SK-N-SH (cell line): ENCODE measurements at regions not wholly inside any gene's neighbourhood (a gene's known extent, or its start where the extent isn't known, plus 50 kb on each side); places are given as distances from the start of the nearest gene placed in this dataset.

Experiments used
- CTCF ChIA-PET: fragments of 300-600, 350-600 bp; formaldehyde crosslinking; extraction: SDS; loops from one replicate; lab custom pipeline; 2021; lab: Yijun Ruan, JAX
- POLR2A ChIA-PET: fragments of 350-600 bp; sonication (Branson Sonifier 250); formaldehyde crosslinking; extraction: SDS; loops from one replicate; lab custom pipeline; 2020; ENCODE audit warnings: antibody characterized with exemption, inconsistent platforms; lab: Yijun Ruan, JAX
- DNase-seq: peaks from one replicate; pipeline ENCODE4 v3.0.0; 2012
- H2AFZ ChIP-seq: fragments of 200-600 bp; sonication (generic); 2 replicates; pipeline ENCODE4 v1.8.1; 2016; ENCODE audit warnings: antibody characterized with exemption, mild to moderate bottlenecking, low read depth
- H3F3A ChIP-seq: fragments of 200-600 bp; sonication (generic); replicated peaks from 2 replicates; pipeline ENCODE3; 2016; ENCODE audit warnings: antibody characterized with exemption, mild to moderate bottlenecking; ENCODE audit not compliant: insufficient read depth
- H3K27ac ChIP-seq, 2 experiments: fragments of 200-500 bp in 1 of 2; fragments of 200-600 bp in 1 of 2; sonication (Bioruptor generic) in 1 of 2; sonication (generic), shearing (Covaris generic) in 1 of 2; 2 replicates each; pipeline versions ENCODE4 v1.5.1 to v1.6.1; 2014 to 2016; ENCODE audit warnings: low read depth in 2 of 2, inconsistent platforms in 1 of 2, low read length in 1 of 2, mild to moderate bottlenecking in 1 of 2, mixed read lengths in 1 of 2
- H3K27me3 ChIP-seq: fragments of 200-600 bp; sonication (generic), shearing (Covaris generic); 2 replicates; pipeline ENCODE4 v1.6.1; 2016; ENCODE audit warnings: mixed run types; ENCODE audit not compliant: insufficient read depth
- H3K36me3 ChIP-seq, 2 experiments: fragments of 200-500 bp in 1 of 2; fragments of 200-600 bp in 1 of 2; sonication (Bioruptor generic) in 1 of 2; sonication (generic) in 1 of 2; replicated peaks in 1 of 2; 2 replicates each; pipeline versions ENCODE3 to v1.5.1; 2014 to 2016; ENCODE audit warnings: low read length in 1 of 2, mild to moderate bottlenecking in 1 of 2; ENCODE audit not compliant: insufficient read depth in 2 of 2, control insufficient read depth in 1 of 2
- H3K4me1 ChIP-seq, 2 experiments: fragments of 200-500 bp in 1 of 2; fragments of 200-600 bp in 1 of 2; sonication (Bioruptor generic) in 1 of 2; sonication (generic), shearing (Covaris generic) in 1 of 2; 2 replicates each; pipeline versions ENCODE4 v1.5.1 to v1.6.1; 2014 to 2016; ENCODE audit warnings: low read depth in 1 of 2, low read length in 1 of 2, mixed run types in 1 of 2; ENCODE audit not compliant: insufficient read depth in 2 of 2, control insufficient read depth in 1 of 2
- H3K4me2 ChIP-seq: fragments of 200-600 bp; sonication (generic), shearing (Covaris generic); 2 replicates; pipeline ENCODE4 v1.6.1; 2017; ENCODE audit warnings: mixed run types
- H3K4me3 ChIP-seq, 2 experiments: fragments of 200-500 bp in 1 of 2; fragments of 200-600 bp in 1 of 2; sonication (Bioruptor generic) in 1 of 2; sonication (generic), shearing (Covaris generic) in 1 of 2; 2 replicates each; pipeline versions ENCODE4 v1.5.1 to v1.8.1; 2014 to 2016; ENCODE audit warnings: low read depth in 2 of 2, inconsistent platforms in 1 of 2, low read length in 1 of 2, mild to moderate bottlenecking in 1 of 2, mixed read lengths in 1 of 2, moderate library complexity in 1 of 2
- H3K79me2 ChIP-seq: fragments of 200-600 bp; sonication (generic); 2 replicates; pipeline ENCODE4 v1.8.1; 2017; ENCODE audit warnings: mild to moderate bottlenecking; ENCODE audit not compliant: insufficient read depth
- H3K9ac ChIP-seq: fragments of 200-600 bp; sonication (generic); 2 replicates; pipeline ENCODE4 v1.6.1; 2017; ENCODE audit warnings: mixed run types
- H3K9me2 ChIP-seq: fragments of 200-600 bp; sonication (generic); 2 replicates; pipeline ENCODE4 v1.6.1; 2017; ENCODE audit warnings: mixed run types
- H3K9me3 ChIP-seq: fragments of 200-600 bp; sonication (generic); 2 replicates; pipeline ENCODE4 v1.6.1; 2017; ENCODE audit warnings: mixed run types, mild to moderate bottlenecking, moderate library complexity
- H4K20me1 ChIP-seq: fragments of 200-600 bp; sonication (generic); 2 replicates; pipeline ENCODE4 v1.6.1; 2017; ENCODE audit warnings: mild to moderate bottlenecking, mixed run types; ENCODE audit not compliant: insufficient read depth
- CHD2 ChIP-seq: fragments of 150-350 bp; IDR thresholded peaks from 2 replicates; pipeline ENCODE4 v1.6.1; 2018; ENCODE audit warnings: low read length; ENCODE audit not compliant: partially characterized antibody
- EP300 ChIP-seq, 2 experiments: IDR thresholded peaks; 2 replicates each; pipeline versions ENCODE4 v1.4.0 to v1.6.1; 2012; ENCODE audit warnings: borderline replicate concordance in 1 of 2, low read depth in 1 of 2, low read length in 1 of 2
- MXI1 ChIP-seq: IDR thresholded peaks from 2 replicates; pipeline ENCODE4 v1.6.1; 2012; ENCODE audit warnings: mild to moderate bottlenecking, low read depth, low read length, improper control_type of control experiment
- RAD21 ChIP-seq: IDR thresholded peaks from 2 replicates; pipeline ENCODE4 v1.6.1; 2012; ENCODE audit warnings: mild to moderate bottlenecking, low read length
- RXRA ChIP-seq: IDR thresholded peaks from 2 replicates; pipeline ENCODE4 v1.4.0; 2012; ENCODE audit warnings: low read depth, mild to moderate bottlenecking, borderline replicate concordance
- SIN3A ChIP-seq: IDR thresholded peaks from 2 replicates; pipeline ENCODE4 v1.6.1; 2012; ENCODE audit warnings: low read depth, mild to moderate bottlenecking, low read length, moderate library complexity, borderline replicate concordance
- SMC3 ChIP-seq: IDR thresholded peaks from 2 replicates; pipeline ENCODE4 v1.6.1; 2012; ENCODE audit warnings: low read depth, low read length, improper control_type of control experiment
- TCF12 ChIP-seq: IDR thresholded peaks from 2 replicates; pipeline ENCODE4 v1.4.0; 2012
- TEAD4 ChIP-seq: IDR thresholded peaks from 2 replicates; pipeline ENCODE4 v1.4.0; 2012; ENCODE audit warnings: mild to moderate bottlenecking, borderline replicate concordance; ENCODE audit not compliant: insufficient read depth
- USF2 ChIP-seq: fragments of 150-350 bp; IDR thresholded peaks from 2 replicates; pipeline ENCODE4 v1.6.1; 2017; ENCODE audit warnings: antibody characterized with exemption, low read length, low read depth, borderline replicate concordance
- WGBS: methylation state at CpG from one replicate; pipeline ENCODE4 v1.1.6; 2017; ENCODE audit warnings: low lambda C conversion rate; 5-methylcytosine and 5-hydroxymethylcytosine counted together
- TF ChIP-seq, protein P1 (sequence below): IDR thresholded peaks from 2 replicates; pipeline ENCODE4; 2012

- DNase-seq: no peak
- no peaks in the 10 kb centered on the region for H3K36me3 ChIP-seq
- no peaks in the 10 kb centered on the region for H3K79me2 ChIP-seq
- TF ChIP-seq CHD2 (no peak), USF2 (no peak)
- no peaks in the 10 kb centered on the region for H4K20me1 ChIP-seq
- no peak overlapping the region for H3K4me3 ChIP-seq
- CTCF ChIA-PET: no interaction called here
- no peak overlapping the region for H2AFZ ChIP-seq
- no peaks in the 10 kb centered on the region for H3F3A ChIP-seq
- H3K4me1 ChIP-seq: no peaks in the 10 kb centered on the region
- no peak overlapping the region for H3K9ac ChIP-seq
- POLR2A ChIA-PET: no interaction called here
- H3K9me3 ChIP-seq: no peaks in the 10 kb centered on the region
- H3K27ac ChIP-seq: no peak overlapping the region
- no peaks in the 10 kb centered on the region for H3K9me2 ChIP-seq
- 31% methylated on average over 3 of the region's 3 CpGs for WGBS
- no peak overlapping the region for H3K4me2 ChIP-seq
- H3K27me3 ChIP-seq: no peaks in the 10 kb centered on the region
Observed at GRCh38 chr3:135690664-135691063, 274.9 kb upstream of the PPP2R3A start.

DNA sequence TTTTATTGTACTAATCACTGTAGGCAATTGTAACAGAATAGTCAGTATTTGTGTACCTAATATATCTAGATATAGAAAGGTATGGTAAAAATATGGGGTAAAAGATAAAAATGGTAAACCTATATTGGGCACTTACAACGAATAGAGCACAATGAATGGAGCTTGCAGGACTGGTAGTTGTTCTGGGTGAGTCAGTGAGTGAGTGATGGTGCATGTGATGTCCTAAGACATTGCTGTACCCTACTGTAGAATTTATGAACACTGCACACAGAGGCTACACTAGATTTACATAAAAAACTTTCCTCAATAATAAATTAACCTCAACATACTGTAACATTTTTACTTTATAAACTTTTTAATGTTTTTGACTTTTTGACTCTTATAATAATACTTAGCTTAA lies 274.3 kb upstream of the PPP2R3A start:
- no peak overlapping the region for H2AFZ ChIP-seq
- no peak overlapping the region for H3K9ac ChIP-seq
- ChIA-PET CTCF (no interaction called here), POLR2A (no interaction called here)
- WGBS: 0% methylated on average over 1 of the region's 1 CpG
- no peaks in the 10 kb centered on the region for H3F3A ChIP-seq
- TF ChIP-seq SIN3A: no peak
- TF ChIP-seq, protein P1, sequence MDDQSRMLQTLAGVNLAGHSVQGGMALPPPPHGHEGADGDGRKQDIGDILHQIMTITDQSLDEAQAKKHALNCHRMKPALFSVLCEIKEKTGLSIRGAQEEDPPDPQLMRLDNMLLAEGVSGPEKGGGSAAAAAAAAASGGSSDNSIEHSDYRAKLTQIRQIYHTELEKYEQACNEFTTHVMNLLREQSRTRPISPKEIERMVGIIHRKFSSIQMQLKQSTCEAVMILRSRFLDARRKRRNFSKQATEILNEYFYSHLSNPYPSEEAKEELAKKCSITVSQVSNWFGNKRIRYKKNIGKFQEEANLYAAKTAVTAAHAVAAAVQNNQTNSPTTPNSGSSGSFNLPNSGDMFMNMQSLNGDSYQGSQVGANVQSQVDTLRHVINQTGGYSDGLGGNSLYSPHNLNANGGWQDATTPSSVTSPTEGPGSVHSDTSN: no peak
- no peak for TF ChIP-seq SMC3
- no peak for TF ChIP-seq RXRA
- H3K4me1 ChIP-seq: no peaks in the 10 kb centered on the region
- no peaks in the 10 kb centered on the region for H3K36me3 ChIP-seq
- no peaks in the 10 kb centered on the region for H3K9me3 ChIP-seq
- no peaks in the 10 kb centered on the region for H3K79me2 ChIP-seq
- no peak overlapping the region for H3K4me2 ChIP-seq
- H3K9me2 ChIP-seq: no peaks in the 10 kb centered on the region
- no peak for DNase-seq
- H3K27ac ChIP-seq: no peak overlapping the region
- H3K4me3 ChIP-seq: no peak overlapping the region
- H4K20me1 ChIP-seq: no peaks in the 10 kb centered on the region
- H3K27me3 ChIP-seq: no peaks in the 10 kb centered on the region

- Histone ChIP-seq H3K9me2 (no peaks in the 10 kb centered on the region), H3K9ac (no peak overlapping the region), H3K4me1 (no peaks in the 10 kb centered on the region), H3K9me3 (no peaks in the 10 kb centered on the region), H3K4me2 (no peak overlapping the region), H3K4me3 (no peak overlapping the region), H3K79me2 (no peaks in the 10 kb centered on the region), H3K27ac (no peak overlapping the region), H4K20me1 (no peaks in the 10 kb centered on the region), H3K36me3 (no peaks in the 10 kb centered on the region), H3K27me3 (no peaks in the 10 kb centered on the region), H2AFZ (no peak overlapping the region), H3F3A (no peaks in the 10 kb centered on the region)
- no peak for DNase-seq
- CTCF ChIA-PET: no interaction called here
- POLR2A ChIA-PET: no interaction called here
- TF ChIP-seq RAD21 (no peak), CHD2 (no peak), EP300 (IDR thresholded peaks at IDR 0.05; ENCODE audit: borderline replicate concordance in 1 of 2, low read depth in 1 of 2, low read length in 1 of 2) (no peak), TCF12 (no peak), TEAD4 (no peak), MXI1 (no peak)
- 0% methylated on average over 1 of the region's 1 CpG for WGBS
Observed at GRCh38 chr3:135694142-135694541, 271.4 kb upstream of the PPP2R3A start.
